Liver (tissue), 7 donors: ENCODE measurements at regions not wholly inside any gene's neighbourhood (a gene's known extent, or its start where the extent isn't known, plus 50 kb on each side); places are given as distances from the start of the nearest gene placed in this dataset.

ENCODE experiments used
- DNase-seq: peaks from one replicate; pipeline ENCODE4 v3.0.0-alpha.2; 2017; ENCODE audit warnings: low spot score
- H3K27ac ChIP-seq, 2 donors: one replicate each; pipeline ENCODE4 v1.7.0; 2013; ENCODE audit warnings: inconsistent platforms in 2 of 2, low read length in 2 of 2, control low read depth in 1 of 2, low read depth in 1 of 2, mild to moderate bottlenecking in 1 of 2
- H3K27me3 ChIP-seq, 4 donors: one replicate each; pipeline versions ENCODE4 v1.6.1 to v1.7.0; 2013; ENCODE audit warnings: low read length in 3 of 4, inconsistent platforms in 1 of 4, mild to moderate bottlenecking in 1 of 4, moderate library complexity in 1 of 4; ENCODE audit not compliant: control insufficient read depth in 4 of 4, insufficient read depth in 4 of 4
- H3K36me3 ChIP-seq, 4 donors: one replicate each; pipeline versions ENCODE4 v1.6.1 to v1.7.0; 2013; ENCODE audit warnings: low read length in 3 of 4, mild to moderate bottlenecking in 3 of 4, low read depth in 1 of 4, moderate library complexity in 1 of 4; ENCODE audit not compliant: control insufficient read depth in 4 of 4, insufficient read depth in 3 of 4
- H3K4me1 ChIP-seq, 4 donors: one replicate each; pipeline versions ENCODE4 v1.6.1 to v1.7.0; 2013; ENCODE audit warnings: low read length in 3 of 4, mild to moderate bottlenecking in 3 of 4, moderate library complexity in 1 of 4; ENCODE audit not compliant: control insufficient read depth in 4 of 4, insufficient read depth in 4 of 4
- H3K4me3 ChIP-seq, 3 donors: one replicate each; pipeline versions ENCODE4 v1.6.1 to v1.7.0; 2013; ENCODE audit warnings: low read length in 3 of 3, control low read depth in 1 of 3, low read depth in 1 of 3, mild to moderate bottlenecking in 1 of 3
- H3K9ac ChIP-seq, 2 donors: one replicate each; pipeline ENCODE4 v1.7.0; 2013; ENCODE audit warnings: low read length in 2 of 2, mild to moderate bottlenecking in 2 of 2, moderate library complexity in 2 of 2, control low read depth in 1 of 2, low read depth in 1 of 2
- H3K9me3 ChIP-seq, 4 donors: one replicate each; pipeline versions ENCODE4 v1.6.1 to v1.7.0; 2013; ENCODE audit warnings: low read length in 3 of 4; ENCODE audit not compliant: control insufficient read depth in 4 of 4
- FOXA2 ChIP-seq: IDR thresholded peaks from 2 replicates; pipeline ENCODE4 v1.6.1; 2016; ENCODE audit warnings: antibody characterized with exemption
- GABPA ChIP-seq, 2 donors: IDR thresholded peaks in 1 of 2; conservative IDR thresholded peaks in 1 of 2; 2 replicates each; pipeline ENCODE4 v1.6.1; 2016; ENCODE audit warnings: antibody characterized with exemption in 2 of 2, mild to moderate bottlenecking in 1 of 2, moderate library complexity in 1 of 2
- HNF4A ChIP-seq, 2 donors: conservative IDR thresholded peaks; 2 replicates each; pipeline ENCODE4 v1.6.1; 2016; ENCODE audit warnings: antibody characterized with exemption in 2 of 2, mild to moderate bottlenecking in 2 of 2
- HNF4G ChIP-seq: IDR thresholded peaks from 2 replicates; pipeline ENCODE4 v1.6.1; 2016; ENCODE audit warnings: antibody characterized with exemption
- MAX ChIP-seq: IDR thresholded peaks from 2 replicates; pipeline ENCODE4 v1.6.1; 2016; ENCODE audit warnings: antibody characterized with exemption
- NR2F2 ChIP-seq: IDR thresholded peaks from 2 replicates; pipeline ENCODE4 v1.6.1; 2016; ENCODE audit warnings: antibody characterized with exemption
- RAD21 ChIP-seq, 2 donors: IDR thresholded peaks; 2 replicates each; pipeline ENCODE4 v1.6.1; 2016; ENCODE audit warnings: antibody characterized with exemption in 2 of 2, mild to moderate bottlenecking in 2 of 2
- RXRA ChIP-seq, 2 donors: IDR thresholded peaks; 2 replicates each; pipeline ENCODE4 v1.6.1; 2017 to 2018; ENCODE audit warnings: antibody characterized with exemption in 2 of 2, mild to moderate bottlenecking in 1 of 2
- SP1 ChIP-seq: IDR thresholded peaks from 2 replicates; pipeline ENCODE4 v1.6.1; 2018; ENCODE audit warnings: antibody characterized with exemption, mild to moderate bottlenecking
- YY1 ChIP-seq: IDR thresholded peaks from 2 replicates; pipeline ENCODE4 v1.6.1; 2016; ENCODE audit warnings: antibody characterized with exemption, mild to moderate bottlenecking
- ZBTB33 ChIP-seq: IDR thresholded peaks from 2 replicates; pipeline ENCODE4 v1.6.1; 2016; ENCODE audit warnings: antibody characterized with exemption
- WGBS: extraction: QIAGEN DNeasy Blood & Tissue Kit; methylation state at CpG from one replicate; pipeline ENCODE4 v1.1.7; 2013; 5-methylcytosine and 5-hydroxymethylcytosine counted together
- TF ChIP-seq, protein P1 (sequence below): IDR thresholded peaks from 2 replicates; pipeline ENCODE4 v1.6.1; 2016; ENCODE audit warnings: antibody characterized with exemption, mild to moderate bottlenecking
- donor health status: healthy.
- donor health status: healthy.
- donor health status: healthy.
- donor health status: healthy.

DNA sequence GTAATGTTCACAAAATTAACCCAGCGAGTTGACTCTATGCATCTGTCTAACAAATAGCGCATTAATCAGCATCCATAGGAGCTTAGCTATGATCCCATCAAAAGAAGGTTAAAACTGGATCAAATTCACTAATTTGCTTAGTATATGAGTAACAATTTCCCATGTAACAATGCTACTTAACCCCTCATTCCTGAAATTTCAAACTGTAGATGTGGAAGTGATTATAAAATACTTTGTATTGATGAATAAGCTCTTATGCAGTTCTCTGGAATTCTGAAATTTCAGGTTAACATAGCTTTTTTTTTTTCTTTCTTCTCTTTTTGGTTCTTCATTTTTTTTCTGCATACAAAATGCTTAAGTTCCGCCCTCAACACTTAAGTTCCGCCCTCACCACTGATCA, 1272.7 kb downstream of the KCNT2 start:
- TF ChIP-seq YY1 (no peak), RXRA (IDR thresholded peaks at IDR 0.05) (no peak), SP1 (no peak), RAD21 (IDR thresholded peaks at IDR 0.05) (no peak)
- TF ChIP-seq, protein P1, sequence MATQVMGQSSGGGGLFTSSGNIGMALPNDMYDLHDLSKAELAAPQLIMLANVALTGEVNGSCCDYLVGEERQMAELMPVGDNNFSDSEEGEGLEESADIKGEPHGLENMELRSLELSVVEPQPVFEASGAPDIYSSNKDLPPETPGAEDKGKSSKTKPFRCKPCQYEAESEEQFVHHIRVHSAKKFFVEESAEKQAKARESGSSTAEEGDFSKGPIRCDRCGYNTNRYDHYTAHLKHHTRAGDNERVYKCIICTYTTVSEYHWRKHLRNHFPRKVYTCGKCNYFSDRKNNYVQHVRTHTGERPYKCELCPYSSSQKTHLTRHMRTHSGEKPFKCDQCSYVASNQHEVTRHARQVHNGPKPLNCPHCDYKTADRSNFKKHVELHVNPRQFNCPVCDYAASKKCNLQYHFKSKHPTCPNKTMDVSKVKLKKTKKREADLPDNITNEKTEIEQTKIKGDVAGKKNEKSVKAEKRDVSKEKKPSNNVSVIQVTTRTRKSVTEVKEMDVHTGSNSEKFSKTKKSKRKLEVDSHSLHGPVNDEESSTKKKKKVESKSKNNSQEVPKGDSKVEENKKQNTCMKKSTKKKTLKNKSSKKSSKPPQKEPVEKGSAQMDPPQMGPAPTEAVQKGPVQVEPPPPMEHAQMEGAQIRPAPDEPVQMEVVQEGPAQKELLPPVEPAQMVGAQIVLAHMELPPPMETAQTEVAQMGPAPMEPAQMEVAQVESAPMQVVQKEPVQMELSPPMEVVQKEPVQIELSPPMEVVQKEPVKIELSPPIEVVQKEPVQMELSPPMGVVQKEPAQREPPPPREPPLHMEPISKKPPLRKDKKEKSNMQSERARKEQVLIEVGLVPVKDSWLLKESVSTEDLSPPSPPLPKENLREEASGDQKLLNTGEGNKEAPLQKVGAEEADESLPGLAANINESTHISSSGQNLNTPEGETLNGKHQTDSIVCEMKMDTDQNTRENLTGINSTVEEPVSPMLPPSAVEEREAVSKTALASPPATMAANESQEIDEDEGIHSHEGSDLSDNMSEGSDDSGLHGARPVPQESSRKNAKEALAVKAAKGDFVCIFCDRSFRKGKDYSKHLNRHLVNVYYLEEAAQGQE: no peak
- H3K27ac ChIP-seq: no peak overlapping the region
- H3K9ac ChIP-seq: no peak overlapping the region
- H3K4me1 ChIP-seq: no peaks in the 10 kb centered on the region
- H3K27me3 ChIP-seq: no peaks in the 10 kb centered on the region
- 89% methylated on average over 4 of the region's 4 CpGs for WGBS
- DNase-seq: no peak
- H3K36me3 ChIP-seq: no peaks in the 10 kb centered on the region
- H3K4me3 ChIP-seq: no peak overlapping the region
- no peaks in the 10 kb centered on the region for H3K9me3 ChIP-seq

- Histone ChIP-seq H3K27ac (no peak overlapping the region), H3K4me1 (peaks cover 0 to 6% (median 1%) of the 10 kb centered on the region in 4 donors), H3K9ac (no peak overlapping the region), H3K27me3 (no peaks in the 10 kb centered on the region), H3K4me3 (no peak overlapping the region), H3K36me3 (no peaks in the 10 kb centered on the region), H3K9me3 (no peaks in the 10 kb centered on the region)
- TF ChIP-seq FOXA2 (no peak), HNF4G (no peak), ZBTB33 (no peak), MAX (no peak), RAD21 (IDR thresholded peaks at IDR 0.05) (no peak)
- no peak for DNase-seq
- WGBS: 92% methylated on average over 1 of the region's 1 CpG
These were observed 1276.1 kb downstream of the KCNT2 start for GRCh38 chr1:195332102-195332501.

- Histone ChIP-seq H3K4me3 (no peak overlapping the region), H3K9me3 (no peaks in the 10 kb centered on the region), H3K9ac (no peak overlapping the region), H3K4me1 (peaks cover 0 to 6% (median 1%) of the 10 kb centered on the region in 4 donors), H3K36me3 (no peaks in the 10 kb centered on the region), H3K27ac (no peak overlapping the region), H3K27me3 (no peaks in the 10 kb centered on the region)
- TF ChIP-seq HNF4A (conservative IDR thresholded peaks at IDR 0.05): no peak
- TF ChIP-seq ZBTB33: no peak
- TF ChIP-seq GABPA (IDR thresholded peaks at IDR 0.05 in 1 of 2, conservative IDR thresholded peaks at IDR 0.05 in 1 of 2): no peak
- TF ChIP-seq NR2F2: no peak
- WGBS: 69% methylated on average over 2 of the region's 2 CpGs
- DNase-seq: no peak
These were observed 1279.6 kb downstream of the KCNT2 start for GRCh38 chr1:195328681-195329080.
